SU-DHL-6 (cell line): ENCODE measurements at regions not wholly inside any gene's neighbourhood (a gene's known extent, or its start where the extent isn't known, plus 50 kb on each side); places are given as distances from the start of the nearest gene placed in this dataset.
"Not testable (repeated sequence)": the region's sequence is repeated elsewhere in the genome, so short reads cannot be mapped to it uniquely, and the experiment has no call there.

Experiments used
- H2AFZ ChIP-seq: fragments of 200-600 bp; sonication (generic); 2 replicates; pipeline ENCODE4 v1.6.1; 2014; ENCODE audit warnings: low read depth, mild to moderate bottlenecking, moderate library complexity, mixed read lengths, antibody characterized with exemption, low read length; ENCODE audit not compliant: severe bottlenecking
- H3F3A ChIP-seq: fragments of 200-600 bp; shearing (Covaris generic); 2 replicates; pipeline ENCODE4 v1.6.0; 2016; ENCODE audit warnings: antibody characterized with exemption, mild to moderate bottlenecking; ENCODE audit not compliant: insufficient read depth
- H3K27ac ChIP-seq: fragments of 200-600 bp; sonication (generic); 2 replicates; pipeline ENCODE4 v1.5.1; 2016; ENCODE audit warnings: low read depth, mild to moderate bottlenecking, low read length, moderate library complexity, mixed read lengths
- H3K27me3 ChIP-seq: fragments of 200-600 bp; sonication (generic), shearing (Covaris generic); 2 replicates; pipeline ENCODE4 v1.6.0; 2014; ENCODE audit warnings: mild to moderate bottlenecking, low read length
- H3K36me3 ChIP-seq: fragments of 200-600 bp; sonication (generic); 2 replicates; pipeline ENCODE4 v1.6.1; 2014; ENCODE audit warnings: mild to moderate bottlenecking, low read length, mixed read lengths
- H3K4me2 ChIP-seq: fragments of 300-600, 200-600 bp; shearing (Covaris generic), sonication (generic); 2 replicates; pipeline ENCODE4 v1.6.0; 2014; ENCODE audit warnings: low read length, low read depth, mild to moderate bottlenecking; ENCODE audit not compliant: poor library complexity, severe bottlenecking
- H3K4me3 ChIP-seq: fragments of 200-600 bp; sonication (generic); 2 replicates; pipeline ENCODE4 v1.5.1; 2014; ENCODE audit warnings: antibody characterized with exemption, low read length, mild to moderate bottlenecking, mixed read lengths; ENCODE audit not compliant: insufficient read depth, poor library complexity, severe bottlenecking
- H3K79me2 ChIP-seq: fragments of 200-600 bp; sonication (generic); 2 replicates; pipeline ENCODE4 v1.6.1; 2014; ENCODE audit warnings: mild to moderate bottlenecking, low read length, moderate library complexity; ENCODE audit not compliant: insufficient read depth
- H3K9ac ChIP-seq: fragments of 200-600 bp; sonication (generic); 2 replicates; pipeline ENCODE4 v1.7.0; 2014; ENCODE audit warnings: mild to moderate bottlenecking, low read length
- H3K9me2 ChIP-seq: fragments of 200-600 bp; sonication (generic); replicated peaks from 2 replicates; pipeline ENCODE4 v1.6.1; 2014; ENCODE audit warnings: low read length; ENCODE audit not compliant: insufficient read depth
- H3K9me3 ChIP-seq: fragments of 200-600 bp; sonication (generic); 2 replicates; pipeline ENCODE4 v1.6.1; 2014; ENCODE audit warnings: low read length, mixed read lengths; ENCODE audit not compliant: insufficient read depth
- H4K20me1 ChIP-seq: fragments of 200-600 bp; sonication (generic); 2 replicates; pipeline ENCODE4 v1.6.1; 2014; ENCODE audit warnings: low read depth, mild to moderate bottlenecking, antibody characterized with exemption, low read length, moderate library complexity, mixed read lengths
- CTCF ChIP-seq: fragments of 200-600 bp; sonication (generic); IDR thresholded peaks from one replicate; pipeline ENCODE4 v1.5.1; 2017; ENCODE audit warnings: antibody characterized with exemption, mild to moderate bottlenecking, low read length, moderate library complexity; ENCODE audit not compliant: insufficient read depth, poor library complexity, severe bottlenecking
- EZH2phosphoT487 ChIP-seq: fragments of 200-600 bp; sonication (generic), shearing (Covaris generic); conservative IDR thresholded peaks from 2 replicates; pipeline ENCODE4 v1.6.1; 2018; ENCODE audit warnings: mild to moderate bottlenecking, antibody characterized with exemption, low read length, moderate library complexity, mixed read lengths

- Histone ChIP-seq H3K27me3 (no peaks in the 10 kb centered on the region), H3K27ac (no peak overlapping the region), H3K9ac (no peak overlapping the region), H4K20me1 (no peaks in the 10 kb centered on the region), H3K4me2 (no peak overlapping the region), H3K9me3 (no peaks in the 10 kb centered on the region), H3K4me3 (no peak overlapping the region), H3F3A (no peaks in the 10 kb centered on the region), H3K9me2 (no peaks in the 10 kb centered on the region), H2AFZ (no peak overlapping the region), H3K36me3 (no peaks in the 10 kb centered on the region), H3K79me2 (no peaks in the 10 kb centered on the region)
- TF ChIP-seq EZH2phosphoT487, result no peak
Measured at GRCh38 chr18:10100196-10100595, 186.4 kb downstream of the VAPA start.

GRCh38 chr18:10100941-10101701, 187.3 kb downstream of the VAPA start:
- Histone ChIP-seq H2AFZ (no peak overlapping the region), H3K9ac (no peak overlapping the region), H3K9me2 (no peaks in the 10 kb centered on the region), H3K27ac (no peak overlapping the region), H3F3A (no peaks in the 10 kb centered on the region), H3K4me2 (no peak overlapping the region), H3K4me3 (no peak overlapping the region), H3K27me3 (no peaks in the 10 kb centered on the region), H3K9me3 (no peaks in the 10 kb centered on the region), H4K20me1 (no peaks in the 10 kb centered on the region), H3K79me2 (no peaks in the 10 kb centered on the region), H3K36me3 (no peaks in the 10 kb centered on the region)
- no peak for TF ChIP-seq EZH2phosphoT487
- TF ChIP-seq CTCF, result no peak

GRCh38 chr18:10101729-10102128, 187.9 kb downstream of the VAPA start:
- Histone ChIP-seq H3F3A (no peaks in the 10 kb centered on the region), H3K27ac (no peak overlapping the region), H3K4me3 (no peak overlapping the region), H3K9ac (no peak overlapping the region), H3K9me3 (no peaks in the 10 kb centered on the region), H3K36me3 (no peaks in the 10 kb centered on the region), H3K4me2 (no peak overlapping the region), H3K27me3 (no peaks in the 10 kb centered on the region), H4K20me1 (no peaks in the 10 kb centered on the region), H2AFZ (no peak overlapping the region), H3K9me2 (no peaks in the 10 kb centered on the region), H3K79me2 (no peaks in the 10 kb centered on the region)
- TF ChIP-seq EZH2phosphoT487, result no peak
- no peak for TF ChIP-seq CTCF

DNA sequence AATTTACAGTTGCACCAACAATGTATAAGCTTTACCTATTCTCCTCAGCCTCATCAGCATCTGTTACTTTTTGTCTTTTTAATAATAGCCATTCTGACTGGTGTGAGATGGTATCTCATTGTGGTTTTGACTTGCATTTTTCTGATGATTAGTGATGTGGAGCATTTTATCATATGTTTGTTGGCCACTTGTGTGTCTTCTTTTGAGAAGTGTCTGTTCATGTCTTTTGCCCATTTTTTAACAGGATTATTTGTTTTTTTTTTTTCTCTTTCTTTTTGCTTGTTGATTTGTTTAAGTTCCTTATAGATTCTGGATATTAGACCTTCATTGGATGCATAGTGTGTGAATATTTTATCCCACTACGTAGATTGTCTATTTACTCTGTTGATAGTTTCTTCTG, 191.3 kb downstream of the VAPA start:
- H4K20me1 ChIP-seq, H3F3A ChIP-seq, H3K4me2 ChIP-seq, H3K4me3 ChIP-seq, H3K9ac ChIP-seq, H3K27me3 ChIP-seq, H3K79me2 ChIP-seq, H3K9me3 ChIP-seq, H2AFZ ChIP-seq, H3K36me3 ChIP-seq, H3K9me2 ChIP-seq, H3K27ac ChIP-seq: not testable (repeated sequence)
